NOMO-1 treated with dmso at 0.1 percent for 144 hours (cell line): ENCODE measurements at regions not wholly inside any gene's neighbourhood (a gene's known extent, or its start where the extent isn't known, plus 50 kb on each side); places are given as distances from the start of the nearest gene placed in this dataset.
A peak's percentile ranks its signal among the peaks of the same experiment; 100 is the strongest.
"Not testable (repeated sequence)": the region's sequence is repeated elsewhere in the genome, so short reads cannot be mapped to it uniquely, and the experiment has no call there.

ENCODE experiments used
- DNase-seq: peaks from one replicate; lab custom pipeline; 2025; ENCODE audit not compliant: unreplicated experiment; lab: John Stamatoyannopoulos, UW

DNA sequence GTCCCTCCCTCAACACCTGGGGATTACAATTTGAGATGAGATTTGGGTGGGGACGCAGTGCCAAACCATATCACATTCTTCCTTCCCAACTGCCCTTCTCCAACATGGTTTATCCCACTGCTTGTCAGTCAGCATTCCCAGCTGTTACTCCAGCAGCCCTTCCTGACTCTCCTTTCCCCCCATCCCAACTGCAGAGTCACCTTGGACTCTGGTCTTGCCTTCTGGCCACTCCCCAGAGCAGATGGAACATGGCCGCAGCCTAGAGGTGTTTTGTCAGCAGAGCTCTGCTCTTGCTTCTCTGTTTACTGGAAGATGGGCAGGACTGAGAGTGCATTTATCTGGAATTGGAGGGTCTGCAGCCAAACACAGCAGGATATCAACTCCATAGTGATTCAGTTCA is 51.2 kb upstream of the MEX3C start:
- DNase-seq: no peak

- DNase-seq: no peak
These were observed 52.5 kb upstream of the MEX3C start for GRCh38 chr18:51250006-51250405.

DNA sequence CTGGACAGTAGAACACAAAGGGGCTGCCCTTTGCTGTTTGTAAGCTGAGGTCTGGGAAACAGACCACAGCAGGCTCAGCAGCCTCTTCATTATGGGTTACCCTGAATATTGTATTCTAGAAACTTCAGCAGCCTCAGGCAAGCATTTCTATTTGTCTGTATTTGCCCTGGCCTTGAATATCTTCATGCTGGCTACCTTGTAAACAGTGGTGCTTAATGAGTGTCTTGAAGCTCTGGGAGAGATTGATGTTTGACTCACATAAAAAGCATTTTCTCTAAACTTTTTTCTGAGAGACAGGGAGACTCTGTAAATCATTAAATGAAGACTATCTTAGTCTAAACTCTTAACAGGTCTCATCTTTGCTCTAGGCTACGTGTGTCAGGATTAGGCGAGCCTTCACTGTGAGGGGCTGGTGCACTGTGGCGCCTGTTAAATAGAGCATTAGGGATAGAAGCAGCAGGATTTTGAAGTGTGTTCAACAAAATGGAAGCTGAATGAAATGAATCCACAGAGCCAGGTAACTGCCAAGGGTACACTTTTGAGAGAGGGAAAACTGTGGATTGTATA is 53.1 kb upstream of the MEX3C start:
- no peak for DNase-seq

- peak; percentile 13 for DNase-seq
These were observed 54.1 kb upstream of the MEX3C start for GRCh38 chr18:51251625-51252024.

GRCh38 chr18:51253476-51253875 is 56.0 kb upstream of the MEX3C start:
- DNase-seq: no peak

DNA sequence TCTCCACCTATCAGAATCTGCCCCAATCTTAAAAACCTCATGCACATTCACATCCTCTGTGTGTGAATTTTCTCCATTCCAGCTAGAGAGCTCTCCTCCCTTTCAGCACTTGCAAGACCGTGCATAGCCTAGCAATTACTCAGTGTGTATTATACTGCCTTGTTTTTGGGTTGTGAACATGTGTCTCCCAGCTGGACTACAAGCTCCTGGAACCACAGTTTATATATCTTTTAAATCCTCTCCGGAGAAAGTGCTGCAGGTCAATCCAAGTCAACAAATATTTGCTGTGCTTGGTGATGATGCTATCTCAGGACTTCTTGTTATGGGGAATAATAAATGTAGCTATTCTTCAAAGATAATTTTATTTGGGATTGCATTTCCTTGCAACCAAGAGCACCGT is 58.2 kb upstream of the MEX3C start:
- no peak for DNase-seq

DNA sequence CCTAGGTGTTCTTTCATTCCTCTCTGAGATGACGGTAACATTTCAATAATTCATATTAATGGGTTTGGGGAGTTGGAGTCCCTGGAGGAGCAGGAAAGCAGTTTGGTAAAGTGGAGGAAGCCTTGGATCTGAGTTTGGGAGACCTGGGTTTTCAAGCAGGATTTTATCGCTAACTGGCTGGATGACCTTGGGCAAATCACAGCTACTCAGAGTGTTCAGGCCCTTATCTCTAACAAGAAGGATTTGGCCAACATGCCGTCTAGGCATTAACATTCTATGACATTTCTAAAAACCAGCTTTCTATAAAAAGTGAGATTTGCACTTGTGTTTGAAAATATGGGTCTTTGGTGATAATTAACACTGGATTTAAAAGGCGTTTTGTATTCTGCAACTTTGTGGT is 59.7 kb upstream of the MEX3C start:
- DNase-seq: no peak

DNA sequence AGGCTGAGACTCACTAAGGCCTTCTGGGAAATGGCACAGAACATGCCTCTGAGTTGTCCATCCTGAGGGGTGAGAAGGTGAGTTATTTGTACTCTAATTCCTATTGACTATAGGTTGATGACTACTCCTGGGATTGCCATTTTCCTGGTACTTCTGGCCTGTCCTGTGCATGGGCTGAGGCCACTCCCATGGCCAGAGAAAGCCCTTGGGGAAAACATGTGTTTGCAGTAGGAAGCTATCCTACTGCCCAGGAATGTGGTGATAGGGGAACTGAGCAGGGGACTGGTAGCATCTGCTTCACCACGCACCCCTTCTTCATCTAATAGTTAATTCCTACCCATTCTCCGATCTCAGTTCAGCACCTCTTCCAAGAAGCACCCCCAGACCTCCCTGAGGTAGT is 62.6 kb upstream of the MEX3C start:
- DNase-seq: no peak

- not testable (repeated sequence) for DNase-seq
These were observed 68.6 kb upstream of the MEX3C start for GRCh38 chr18:51266077-51266476.

DNA sequence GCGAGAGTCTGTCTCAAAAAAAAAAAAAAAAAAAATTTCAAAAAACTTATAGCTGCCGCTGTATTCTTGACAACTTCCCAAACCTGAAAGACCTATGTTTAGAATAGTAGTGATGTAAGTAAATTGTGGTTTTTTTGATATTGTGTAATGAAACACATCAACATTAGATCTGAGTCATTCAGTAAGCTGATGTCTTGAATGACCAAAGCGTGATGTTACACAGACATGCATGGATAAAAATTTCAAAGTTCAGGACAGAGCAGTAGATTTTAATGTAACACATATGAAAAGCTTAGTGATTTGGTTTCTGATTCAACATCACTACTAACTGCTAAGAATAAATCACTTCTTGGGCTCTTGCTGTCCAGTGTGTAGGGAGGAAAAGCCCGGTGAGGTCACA is 69.3 kb upstream of the MEX3C start:
- DNase-seq: peak; percentile 56

GRCh38 chr18:51273437-51273836 is 76.0 kb upstream of the MEX3C start:
- DNase-seq: no peak

DNA sequence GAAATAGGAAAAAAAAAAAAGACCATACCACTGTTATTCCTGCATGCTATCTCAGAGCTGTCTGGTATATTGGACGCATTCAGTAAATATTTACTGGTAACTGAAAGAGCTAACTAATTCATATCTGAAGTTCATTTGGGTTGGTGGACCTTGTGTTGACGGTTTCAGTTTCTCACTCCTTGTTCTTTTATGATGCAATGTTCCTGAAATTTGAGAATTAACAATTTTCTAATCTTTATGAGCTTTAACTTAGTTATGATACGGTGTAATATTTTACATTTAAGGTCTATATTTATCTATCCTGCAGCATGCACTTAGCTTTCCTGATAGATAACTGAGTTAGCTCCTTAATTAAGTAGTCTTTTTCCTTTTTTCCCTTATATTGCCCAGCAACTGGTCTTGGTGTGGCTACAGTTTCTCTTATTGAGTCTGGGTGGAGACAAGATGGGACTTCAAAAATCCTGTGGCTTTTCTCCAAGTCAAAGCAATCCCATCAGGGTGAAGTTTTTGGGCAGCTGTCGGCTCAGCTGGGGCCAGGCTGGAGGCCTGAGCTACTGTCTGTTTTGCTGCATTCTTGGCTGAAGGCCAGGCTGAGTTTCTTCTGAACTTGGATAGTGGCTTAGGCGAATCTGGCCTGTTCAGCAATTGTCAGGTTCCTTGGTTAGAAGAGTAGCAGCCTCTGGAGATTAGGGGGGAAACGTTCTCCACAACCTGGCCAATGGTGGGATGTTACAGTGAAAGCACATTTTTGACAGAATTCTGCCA is 78.4 kb upstream of the MEX3C start:
- DNase-seq: no peak

DNA sequence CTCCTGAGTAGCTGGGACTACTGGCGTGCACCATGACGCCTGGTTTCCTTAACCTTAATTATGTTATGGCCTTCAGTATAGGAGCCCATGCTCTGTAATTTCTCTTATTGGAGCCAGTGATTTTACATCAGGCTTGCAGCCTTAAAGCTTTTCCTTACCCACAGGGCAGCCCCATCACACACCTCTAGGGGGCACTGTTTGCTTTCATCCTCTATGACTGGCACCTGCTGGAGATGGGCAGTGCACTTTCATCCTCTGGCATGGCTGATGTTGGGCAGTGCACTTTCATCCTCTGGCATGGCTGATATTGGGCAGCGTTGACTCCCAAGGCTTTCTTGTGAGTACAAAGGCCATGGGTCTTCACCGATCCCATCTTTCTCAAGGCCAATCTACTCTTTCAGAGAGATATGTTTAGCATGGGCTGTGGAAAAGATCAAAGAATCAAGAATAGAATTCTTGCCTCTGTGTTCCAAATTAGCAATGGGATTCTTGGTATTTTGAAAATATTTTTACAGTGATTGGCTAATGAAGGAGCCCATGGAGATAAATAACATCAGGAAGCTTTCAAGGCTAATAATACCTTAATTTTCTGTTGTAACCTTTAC is 80.7 kb upstream of the MEX3C start:
- no peak for DNase-seq

DNA sequence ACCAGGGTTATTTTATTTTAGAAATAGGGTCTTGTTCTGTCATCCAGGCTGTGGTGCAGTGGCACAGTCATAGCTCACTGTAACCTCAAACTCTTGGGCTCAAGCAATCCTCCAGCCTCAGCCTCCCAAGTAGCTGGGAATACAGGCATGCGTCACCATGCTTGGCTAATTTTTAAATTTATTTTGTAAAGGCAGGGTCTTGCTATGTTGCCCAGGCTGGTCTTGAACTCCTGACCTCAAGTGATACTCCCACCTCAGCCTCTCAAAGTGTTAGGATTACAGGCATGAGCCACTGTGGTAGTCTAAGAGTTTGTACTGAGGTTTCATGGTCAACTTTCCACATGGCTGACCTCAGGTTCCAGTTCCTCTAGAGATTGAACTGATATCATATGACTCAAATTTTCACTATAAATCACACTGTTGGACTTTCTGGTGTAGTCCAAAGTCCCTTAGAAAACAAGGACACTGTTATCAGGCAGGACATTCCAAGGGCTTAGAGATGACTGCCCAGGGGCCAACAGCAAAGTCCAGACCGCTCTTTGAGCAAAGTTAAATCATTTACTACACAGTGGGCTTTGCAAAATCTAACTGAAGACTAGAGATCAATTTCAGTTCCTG is 82.0 kb upstream of the MEX3C start:
- no peak for DNase-seq

- DNase-seq: no peak
These were observed 90.5 kb upstream of the MEX3C start for GRCh38 chr18:51287818-51288508.

DNA sequence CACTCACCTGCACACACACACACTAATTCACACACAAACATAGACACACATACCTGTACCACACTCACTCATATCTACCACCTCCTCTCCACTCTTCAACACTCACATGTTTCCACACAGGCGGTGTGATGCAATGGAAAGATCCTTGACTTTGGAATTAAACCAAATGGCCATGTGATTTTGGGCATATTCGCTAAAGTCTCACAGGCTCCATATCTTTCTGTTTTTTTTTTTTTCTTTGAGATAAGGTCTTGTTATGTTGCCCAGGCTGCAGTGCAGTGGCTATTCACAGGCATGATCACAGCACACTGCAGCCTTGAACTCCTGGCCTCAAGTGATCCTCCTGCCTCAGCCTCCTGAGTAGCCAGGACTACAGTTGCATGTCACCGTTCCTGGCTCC is 91.1 kb upstream of the MEX3C start:
- no peak for DNase-seq

GRCh38 chr18:51290860-51291259 is 93.4 kb upstream of the MEX3C start:
- no peak for DNase-seq

DNA sequence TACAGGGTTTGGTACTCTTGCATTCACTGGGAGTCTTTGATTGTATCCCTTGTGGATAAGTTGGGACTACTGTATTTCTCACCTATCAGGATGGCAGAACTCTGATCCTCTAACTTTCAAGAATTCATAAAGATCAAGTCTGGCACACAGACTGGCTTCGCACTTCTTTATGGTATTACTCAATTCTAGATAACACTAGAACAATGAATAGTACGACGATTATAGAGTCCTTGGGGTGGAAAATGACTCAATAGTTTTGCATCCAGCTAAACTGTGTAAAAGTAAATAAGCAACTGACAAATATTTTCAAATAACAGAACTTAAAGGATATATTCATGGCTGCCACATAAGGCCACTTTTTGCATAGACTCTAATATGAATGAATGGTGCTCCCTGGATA is 103.4 kb upstream of the MEX3C start:
- DNase-seq: no peak

DNA sequence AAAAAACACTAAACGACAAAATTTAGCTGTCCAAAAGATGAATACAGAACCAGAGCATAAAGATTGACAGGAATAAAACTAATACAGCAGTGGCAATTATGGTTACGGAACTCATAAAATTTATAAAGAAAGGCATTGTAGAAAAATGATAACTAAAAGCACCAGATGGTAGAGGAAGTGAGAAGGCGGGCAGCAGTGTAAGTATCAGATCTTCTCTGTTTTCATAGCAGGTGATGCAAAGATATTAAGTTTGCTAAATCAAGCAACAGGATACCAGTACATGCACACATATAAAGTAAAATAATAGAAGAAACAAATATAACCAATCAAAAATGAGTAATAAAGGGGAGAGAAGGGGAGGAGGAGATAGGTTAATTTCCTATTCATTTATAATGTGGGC is 103.9 kb upstream of the MEX3C start:
- no peak for DNase-seq

DNA sequence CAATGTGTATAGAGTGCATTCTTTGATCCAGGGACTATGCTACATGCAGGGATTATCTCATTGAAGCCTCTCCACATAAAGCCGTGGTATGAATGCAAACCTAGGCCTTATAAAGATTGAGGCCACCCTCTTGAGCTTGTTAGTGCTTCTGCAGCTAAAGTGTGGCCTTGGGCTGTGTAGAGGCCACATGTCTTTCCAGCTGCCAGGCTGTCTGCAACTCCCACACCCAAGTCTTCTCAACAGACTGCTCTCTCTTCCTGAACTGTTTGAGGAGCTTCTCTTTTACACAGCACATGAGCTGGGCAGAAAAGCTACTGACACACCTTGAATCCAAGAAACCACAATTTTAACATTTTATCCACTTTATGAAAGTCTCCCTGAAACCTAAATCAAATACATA is 119.2 kb upstream of the MEX3C start:
- no peak for DNase-seq

- DNase-seq: no peak
These were observed 124.2 kb upstream of the MEX3C start for GRCh38 chr18:51321696-51322095.

DNA sequence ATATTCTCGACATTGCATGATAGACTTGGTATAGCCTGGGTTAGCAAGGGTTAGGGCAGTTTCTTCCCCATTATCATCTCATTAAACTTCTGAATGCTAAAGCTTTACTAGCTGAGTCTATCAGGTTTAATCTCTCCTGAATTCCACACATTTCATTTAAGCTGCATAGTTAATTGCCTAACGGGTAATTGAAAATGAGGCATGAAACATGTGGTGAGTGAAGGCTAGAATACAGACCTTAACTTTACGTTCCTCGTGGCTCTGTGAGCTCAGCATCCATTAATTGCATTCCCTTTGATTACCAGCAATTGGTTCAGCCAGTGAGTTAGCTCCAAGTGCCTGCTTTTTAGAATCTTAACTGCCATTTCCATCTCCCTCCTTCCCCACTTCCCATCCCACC is 126.5 kb upstream of the MEX3C start:
- no peak for DNase-seq
